ENCODE measurements at regions not wholly inside any gene's neighbourhood (a gene's known extent, or its start where the extent isn't known, plus 50 kb on each side); places are given as distances from the start of the nearest gene placed in this dataset.

DNA sequence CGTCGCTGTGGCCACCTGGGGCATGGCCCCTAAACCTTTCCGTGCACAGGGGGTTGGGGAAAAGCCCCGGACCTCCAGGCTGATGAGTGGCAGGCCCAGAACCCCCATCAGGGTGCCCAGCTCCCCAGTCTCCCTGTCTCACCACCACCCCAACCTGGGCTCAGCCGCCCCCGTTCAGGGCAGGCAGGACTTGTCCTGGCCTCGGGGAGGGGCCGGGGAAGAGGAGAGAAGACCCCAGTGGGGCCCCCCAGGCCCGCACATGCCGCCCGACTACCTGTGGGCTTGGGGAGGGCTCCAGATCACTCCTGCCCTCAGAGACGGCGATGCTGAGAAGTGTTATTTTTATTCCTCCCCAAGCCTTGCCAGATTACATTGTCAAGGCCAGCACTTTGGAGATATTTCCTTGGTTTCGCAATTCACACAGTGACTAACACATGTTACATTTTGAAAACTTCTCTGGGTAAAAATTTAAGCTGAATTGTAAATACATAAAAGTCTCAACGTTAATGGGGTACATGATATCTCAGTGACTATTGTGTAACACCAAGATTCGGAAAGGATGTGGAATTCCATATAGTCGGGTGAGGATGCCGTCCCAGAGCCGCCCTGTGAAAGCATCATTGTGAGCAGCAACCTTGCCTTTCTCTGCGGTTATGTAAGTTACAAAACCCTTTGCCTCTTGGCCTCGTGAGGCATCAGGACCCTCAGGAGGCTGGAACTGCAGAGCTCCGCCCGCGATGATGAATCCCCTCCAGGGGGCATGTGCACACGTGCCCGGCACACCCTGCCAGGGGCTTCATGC, 85.6 kb upstream of the DIO3 start:
- TF ChIP-seq, protein P1, sequence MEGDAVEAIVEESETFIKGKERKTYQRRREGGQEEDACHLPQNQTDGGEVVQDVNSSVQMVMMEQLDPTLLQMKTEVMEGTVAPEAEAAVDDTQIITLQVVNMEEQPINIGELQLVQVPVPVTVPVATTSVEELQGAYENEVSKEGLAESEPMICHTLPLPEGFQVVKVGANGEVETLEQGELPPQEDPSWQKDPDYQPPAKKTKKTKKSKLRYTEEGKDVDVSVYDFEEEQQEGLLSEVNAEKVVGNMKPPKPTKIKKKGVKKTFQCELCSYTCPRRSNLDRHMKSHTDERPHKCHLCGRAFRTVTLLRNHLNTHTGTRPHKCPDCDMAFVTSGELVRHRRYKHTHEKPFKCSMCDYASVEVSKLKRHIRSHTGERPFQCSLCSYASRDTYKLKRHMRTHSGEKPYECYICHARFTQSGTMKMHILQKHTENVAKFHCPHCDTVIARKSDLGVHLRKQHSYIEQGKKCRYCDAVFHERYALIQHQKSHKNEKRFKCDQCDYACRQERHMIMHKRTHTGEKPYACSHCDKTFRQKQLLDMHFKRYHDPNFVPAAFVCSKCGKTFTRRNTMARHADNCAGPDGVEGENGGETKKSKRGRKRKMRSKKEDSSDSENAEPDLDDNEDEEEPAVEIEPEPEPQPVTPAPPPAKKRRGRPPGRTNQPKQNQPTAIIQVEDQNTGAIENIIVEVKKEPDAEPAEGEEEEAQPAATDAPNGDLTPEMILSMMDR (conservative IDR thresholded peaks at IDR 0.05): no peak
- TF ChIP-seq ZFX (IDR thresholded peaks at IDR 0.05): no peak
